GM03348 (cell line): ENCODE measurements at regions not wholly inside any gene's neighbourhood (a gene's known extent, or its start where the extent isn't known, plus 50 kb on each side); places are given as distances from the start of the nearest gene placed in this dataset.
"Not testable (repeated sequence)": the region's sequence is repeated elsewhere in the genome, so short reads cannot be mapped to it uniquely, and the experiment has no call there.

Experiments used
- DNase-seq: peaks from one replicate; pipeline ENCODE4 v3.0.0; 2012; ENCODE audit warnings: low spot score

- no peak for DNase-seq
Measured at GRCh38 chr1:65590279-65590678, 169.8 kb downstream of the LEPR start.

- no peak for DNase-seq
Measured at GRCh38 chr1:65593516-65593915, 173.0 kb downstream of the LEPR start.

GRCh38 chr1:65595724-65596123 is 175.3 kb downstream of the LEPR start:
- DNase-seq: no peak

- DNase-seq: no peak
Measured at GRCh38 chr1:65596768-65597167, 176.3 kb downstream of the LEPR start.

GRCh38 chr1:65605621-65606020 is 185.2 kb downstream of the LEPR start:
- DNase-seq: peak; percentile 18

- DNase-seq: no peak
Measured at GRCh38 chr1:65606426-65606825, 186.0 kb downstream of the LEPR start.

GRCh38 chr1:65613884-65614283 is 178.8 kb upstream of the PDE4B start:
- no peak for DNase-seq

- no peak for DNase-seq
Measured at GRCh38 chr1:65615859-65616258, 176.8 kb upstream of the PDE4B start.

- DNase-seq: not testable (repeated sequence)
Measured at GRCh38 chr1:65621721-65622120, 171.0 kb upstream of the PDE4B start.

- peak; percentile 8 for DNase-seq
Measured at GRCh38 chr1:65623895-65624294, 168.8 kb upstream of the PDE4B start.

- no peak for DNase-seq
Measured at GRCh38 chr1:65625528-65625927, 167.2 kb upstream of the PDE4B start.

- DNase-seq: no peak
Measured at GRCh38 chr1:65626003-65626402, 166.7 kb upstream of the PDE4B start.

- no peak for DNase-seq
Measured at GRCh38 chr1:65629788-65630187, 162.9 kb upstream of the PDE4B start.

GRCh38 chr1:65630855-65631254 is 161.8 kb upstream of the PDE4B start:
- DNase-seq: no peak

- DNase-seq: no peak
Measured at GRCh38 chr1:65632235-65632634, 160.5 kb upstream of the PDE4B start.

GRCh38 chr1:65640046-65640445 is 152.6 kb upstream of the PDE4B start:
- DNase-seq: no peak

- DNase-seq: not testable (repeated sequence)
Measured at GRCh38 chr1:65649185-65649584, 143.5 kb upstream of the PDE4B start.

GRCh38 chr1:65650682-65651081 is 142.0 kb upstream of the PDE4B start:
- DNase-seq: no peak

- not testable (repeated sequence) for DNase-seq
Measured at GRCh38 chr1:65654526-65654925, 138.2 kb upstream of the PDE4B start.

- not testable (repeated sequence) for DNase-seq
Measured at GRCh38 chr1:65657609-65658008, 135.1 kb upstream of the PDE4B start.

GRCh38 chr1:65658122-65658521 is 134.6 kb upstream of the PDE4B start:
- peak; percentile 4 for DNase-seq

GRCh38 chr1:65668368-65668767 is 124.3 kb upstream of the PDE4B start:
- no peak for DNase-seq

- DNase-seq: no peak
Measured at GRCh38 chr1:65670518-65670917, 122.2 kb upstream of the PDE4B start.

- no peak for DNase-seq
Measured at GRCh38 chr1:65674522-65674921, 118.2 kb upstream of the PDE4B start.

GRCh38 chr1:65679773-65680172 is 112.9 kb upstream of the PDE4B start:
- no peak for DNase-seq
